ENCODE measurements at regions not wholly inside any gene's neighbourhood (a gene's known extent, or its start where the extent isn't known, plus 50 kb on each side); places are given as distances from the start of the nearest gene placed in this dataset.

DNA sequence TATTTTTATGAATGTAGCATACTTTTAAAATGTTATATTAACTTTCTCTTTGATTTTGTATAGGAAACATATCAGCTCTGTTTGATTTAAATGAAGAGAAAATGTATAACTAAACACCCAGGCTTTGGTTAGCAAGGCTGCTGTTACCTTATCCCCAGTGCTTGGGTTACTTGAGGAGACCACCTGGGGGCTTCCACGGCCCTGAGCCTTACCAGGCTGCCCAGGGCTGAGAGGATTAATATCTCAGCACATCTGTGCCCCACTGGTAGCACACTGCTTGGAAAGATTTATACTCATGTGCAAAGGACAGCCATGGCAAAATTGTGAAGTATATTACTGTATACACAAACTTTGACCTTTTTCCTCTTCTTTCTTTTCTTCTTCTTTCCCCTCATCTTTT lies 752.9 kb downstream of the RAPGEF2 start:
- no peaks in the 10 kb centered on the region for H3K79me2 ChIP-seq (ENCODE audit: control insufficient read depth, insufficient read depth, low read length)
- H3K27me3 ChIP-seq (ENCODE audit: control insufficient read depth, extremely low read depth, insufficient read depth, low read length) = no peaks in the 10 kb centered on the region
- no peaks in the 10 kb centered on the region for H3K9me1 ChIP-seq (ENCODE audit: control insufficient read depth, extremely low read depth, insufficient read depth, low read length)
- H4K20me1 ChIP-seq (ENCODE audit: control insufficient read depth, extremely low read depth, insufficient read depth, low read length) = no peaks in the 10 kb centered on the region
- H3K9me3 ChIP-seq (ENCODE audit: control insufficient read depth, low read depth, low read length) = no peaks in the 10 kb centered on the region
- H3K27ac ChIP-seq (ENCODE audit: control insufficient read depth, insufficient read depth, low read length) = no peak overlapping the region
- no peak overlapping the region for H3K4me3 ChIP-seq (ENCODE audit: control insufficient read depth in 2 of 3, extremely low read depth in 1 of 3, insufficient read depth in 2 of 3, low read depth in 1 of 3, low read length in 3 of 3)
- no peaks in the 10 kb centered on the region for H3K36me3 ChIP-seq (ENCODE audit: control insufficient read depth in 2 of 2, extremely low read depth in 1 of 2, insufficient read depth in 2 of 2, low read length in 2 of 2)
- FAIRE-seq = no peak
- TF ChIP-seq EZH2 (IDR thresholded peaks at IDR 0.05; ENCODE audit: low read length) = no peak
- dilution Hi-C loops (cut with MboI; ENCODE audit: extremely low pct_ligation_motif_present, low sequenced_read_pairs) = no loop called here
- no peak overlapping the region for H2AFZ ChIP-seq (ENCODE audit: control insufficient read depth, low read length)
- no peaks in the 10 kb centered on the region for H3K4me1 ChIP-seq (ENCODE audit: control insufficient read depth, extremely low read depth, insufficient read depth, low read length)
- DNase-seq (ENCODE audit: low read depth, low spot score) = no peak
- no peak overlapping the region for H3K9ac ChIP-seq (ENCODE audit: control insufficient read depth, extremely low read depth, insufficient read depth, low read length)
- H3K4me2 ChIP-seq (ENCODE audit: control insufficient read depth, extremely low read depth, insufficient read depth, low read depth, low read length) = no peak overlapping the region

DNA sequence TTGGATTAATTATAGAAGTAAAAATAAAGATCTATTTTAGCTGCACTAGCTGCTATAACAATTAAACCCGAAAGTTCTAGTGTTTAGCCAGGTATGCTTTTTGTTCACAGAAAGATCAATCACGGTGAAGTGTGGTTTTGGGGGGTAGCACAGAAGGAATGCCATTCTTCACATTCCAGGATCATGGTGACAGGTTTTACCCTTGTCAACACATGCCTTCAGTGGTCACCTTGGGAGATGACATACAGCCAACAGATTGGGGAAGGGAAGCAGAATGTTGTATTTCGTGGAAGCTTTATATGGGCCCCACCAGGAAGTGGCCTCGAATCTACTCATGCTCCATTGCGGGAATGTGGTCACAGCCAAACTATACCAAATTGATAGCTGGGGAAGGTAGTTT lies 753.6 kb downstream of the RAPGEF2 start:
- FAIRE-seq = no peak

More for the DNA sequence above, 753.6 kb downstream of the RAPGEF2 start:
- H3K79me2 ChIP-seq (ENCODE audit: control insufficient read depth, insufficient read depth, low read length) = no peaks in the 10 kb centered on the region
- no peak overlapping the region for H3K4me3 ChIP-seq (ENCODE audit: control insufficient read depth in 2 of 3, extremely low read depth in 1 of 3, insufficient read depth in 2 of 3, low read depth in 1 of 3, low read length in 3 of 3)
- no peak for TF ChIP-seq EZH2 (IDR thresholded peaks at IDR 0.05; ENCODE audit: low read length)
- TF ChIP-seq, protein P1, sequence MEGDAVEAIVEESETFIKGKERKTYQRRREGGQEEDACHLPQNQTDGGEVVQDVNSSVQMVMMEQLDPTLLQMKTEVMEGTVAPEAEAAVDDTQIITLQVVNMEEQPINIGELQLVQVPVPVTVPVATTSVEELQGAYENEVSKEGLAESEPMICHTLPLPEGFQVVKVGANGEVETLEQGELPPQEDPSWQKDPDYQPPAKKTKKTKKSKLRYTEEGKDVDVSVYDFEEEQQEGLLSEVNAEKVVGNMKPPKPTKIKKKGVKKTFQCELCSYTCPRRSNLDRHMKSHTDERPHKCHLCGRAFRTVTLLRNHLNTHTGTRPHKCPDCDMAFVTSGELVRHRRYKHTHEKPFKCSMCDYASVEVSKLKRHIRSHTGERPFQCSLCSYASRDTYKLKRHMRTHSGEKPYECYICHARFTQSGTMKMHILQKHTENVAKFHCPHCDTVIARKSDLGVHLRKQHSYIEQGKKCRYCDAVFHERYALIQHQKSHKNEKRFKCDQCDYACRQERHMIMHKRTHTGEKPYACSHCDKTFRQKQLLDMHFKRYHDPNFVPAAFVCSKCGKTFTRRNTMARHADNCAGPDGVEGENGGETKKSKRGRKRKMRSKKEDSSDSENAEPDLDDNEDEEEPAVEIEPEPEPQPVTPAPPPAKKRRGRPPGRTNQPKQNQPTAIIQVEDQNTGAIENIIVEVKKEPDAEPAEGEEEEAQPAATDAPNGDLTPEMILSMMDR (optimal IDR thresholded peaks at IDR 0.05 in 1 of 3, IDR thresholded peaks at IDR 0.05 in 1 of 3, conservative IDR thresholded peaks at IDR 0.05 in 1 of 3; ENCODE audit: extremely low read depth in 1 of 3, insufficient read depth in 2 of 3, low read length in 3 of 3) = no peak
- H3K9me3 ChIP-seq (ENCODE audit: control insufficient read depth, low read depth, low read length) = no peaks in the 10 kb centered on the region
- H3K4me2 ChIP-seq (ENCODE audit: control insufficient read depth, extremely low read depth, insufficient read depth, low read depth, low read length) = no peak overlapping the region
- H2AFZ ChIP-seq (ENCODE audit: control insufficient read depth, low read length) = no peak overlapping the region
- no peaks in the 10 kb centered on the region for H3K4me1 ChIP-seq (ENCODE audit: control insufficient read depth, extremely low read depth, insufficient read depth, low read length)
- dilution Hi-C loops (cut with MboI; ENCODE audit: extremely low pct_ligation_motif_present, low sequenced_read_pairs) = no loop called here
- no peaks in the 10 kb centered on the region for H3K9me1 ChIP-seq (ENCODE audit: control insufficient read depth, extremely low read depth, insufficient read depth, low read length)
- H3K9ac ChIP-seq (ENCODE audit: control insufficient read depth, extremely low read depth, insufficient read depth, low read length) = no peak overlapping the region
- no peaks in the 10 kb centered on the region for H4K20me1 ChIP-seq (ENCODE audit: control insufficient read depth, extremely low read depth, insufficient read depth, low read length)
- H3K36me3 ChIP-seq (ENCODE audit: control insufficient read depth in 2 of 2, extremely low read depth in 1 of 2, insufficient read depth in 2 of 2, low read length in 2 of 2) = no peaks in the 10 kb centered on the region
- H3K27me3 ChIP-seq (ENCODE audit: control insufficient read depth, extremely low read depth, insufficient read depth, low read length) = no peaks in the 10 kb centered on the region
- H3K27ac ChIP-seq (ENCODE audit: control insufficient read depth, insufficient read depth, low read length) = no peak overlapping the region
- no peak for DNase-seq (ENCODE audit: low read depth, low spot score)

Measured in keratinocyte (primary cell).